SK-N-SH (cell line): ENCODE measurements at regions not wholly inside any gene's neighbourhood (a gene's known extent, or its start where the extent isn't known, plus 50 kb on each side); places are given as distances from the start of the nearest gene placed in this dataset.
"Not testable (repeated sequence)": the region's sequence is repeated elsewhere in the genome, so short reads cannot be mapped to it uniquely, and the experiment has no call there.

ENCODE experiments used
- CTCF ChIA-PET: fragments of 300-600, 350-600 bp; formaldehyde crosslinking; extraction: SDS; loops from one replicate; lab custom pipeline; 2021; lab: Yijun Ruan, JAX
- POLR2A ChIA-PET: fragments of 350-600 bp; sonication (Branson Sonifier 250); formaldehyde crosslinking; extraction: SDS; loops from one replicate; lab custom pipeline; 2020; ENCODE audit warnings: antibody characterized with exemption, inconsistent platforms; lab: Yijun Ruan, JAX
- DNase-seq: peaks from one replicate; pipeline ENCODE4 v3.0.0; 2012
- H2AFZ ChIP-seq: fragments of 200-600 bp; sonication (generic); 2 replicates; pipeline ENCODE4 v1.8.1; 2016; ENCODE audit warnings: antibody characterized with exemption, mild to moderate bottlenecking, low read depth
- H3F3A ChIP-seq: fragments of 200-600 bp; sonication (generic); replicated peaks from 2 replicates; pipeline ENCODE3; 2016; ENCODE audit warnings: antibody characterized with exemption, mild to moderate bottlenecking; ENCODE audit not compliant: insufficient read depth
- H3K27ac ChIP-seq, 2 experiments: fragments of 200-500 bp in 1 of 2; fragments of 200-600 bp in 1 of 2; sonication (Bioruptor generic) in 1 of 2; sonication (generic), shearing (Covaris generic) in 1 of 2; 2 replicates each; pipeline versions ENCODE4 v1.5.1 to v1.6.1; 2014 to 2016; ENCODE audit warnings: low read depth in 2 of 2, inconsistent platforms in 1 of 2, low read length in 1 of 2, mild to moderate bottlenecking in 1 of 2, mixed read lengths in 1 of 2
- H3K27me3 ChIP-seq: fragments of 200-600 bp; sonication (generic), shearing (Covaris generic); 2 replicates; pipeline ENCODE4 v1.6.1; 2016; ENCODE audit warnings: mixed run types; ENCODE audit not compliant: insufficient read depth
- H3K36me3 ChIP-seq, 2 experiments: fragments of 200-500 bp in 1 of 2; fragments of 200-600 bp in 1 of 2; sonication (Bioruptor generic) in 1 of 2; sonication (generic) in 1 of 2; replicated peaks in 1 of 2; 2 replicates each; pipeline versions ENCODE3 to v1.5.1; 2014 to 2016; ENCODE audit warnings: low read length in 1 of 2, mild to moderate bottlenecking in 1 of 2; ENCODE audit not compliant: insufficient read depth in 2 of 2, control insufficient read depth in 1 of 2
- H3K4me1 ChIP-seq, 2 experiments: fragments of 200-500 bp in 1 of 2; fragments of 200-600 bp in 1 of 2; sonication (Bioruptor generic) in 1 of 2; sonication (generic), shearing (Covaris generic) in 1 of 2; 2 replicates each; pipeline versions ENCODE4 v1.5.1 to v1.6.1; 2014 to 2016; ENCODE audit warnings: low read depth in 1 of 2, low read length in 1 of 2, mixed run types in 1 of 2; ENCODE audit not compliant: insufficient read depth in 2 of 2, control insufficient read depth in 1 of 2
- H3K4me2 ChIP-seq: fragments of 200-600 bp; sonication (generic), shearing (Covaris generic); 2 replicates; pipeline ENCODE4 v1.6.1; 2017; ENCODE audit warnings: mixed run types
- H3K4me3 ChIP-seq, 2 experiments: fragments of 200-500 bp in 1 of 2; fragments of 200-600 bp in 1 of 2; sonication (Bioruptor generic) in 1 of 2; sonication (generic), shearing (Covaris generic) in 1 of 2; 2 replicates each; pipeline versions ENCODE4 v1.5.1 to v1.8.1; 2014 to 2016; ENCODE audit warnings: low read depth in 2 of 2, inconsistent platforms in 1 of 2, low read length in 1 of 2, mild to moderate bottlenecking in 1 of 2, mixed read lengths in 1 of 2, moderate library complexity in 1 of 2
- H3K79me2 ChIP-seq: fragments of 200-600 bp; sonication (generic); 2 replicates; pipeline ENCODE4 v1.8.1; 2017; ENCODE audit warnings: mild to moderate bottlenecking; ENCODE audit not compliant: insufficient read depth
- H3K9ac ChIP-seq: fragments of 200-600 bp; sonication (generic); 2 replicates; pipeline ENCODE4 v1.6.1; 2017; ENCODE audit warnings: mixed run types
- H3K9me2 ChIP-seq: fragments of 200-600 bp; sonication (generic); 2 replicates; pipeline ENCODE4 v1.6.1; 2017; ENCODE audit warnings: mixed run types
- H3K9me3 ChIP-seq: fragments of 200-600 bp; sonication (generic); 2 replicates; pipeline ENCODE4 v1.6.1; 2017; ENCODE audit warnings: mixed run types, mild to moderate bottlenecking, moderate library complexity
- H4K20me1 ChIP-seq: fragments of 200-600 bp; sonication (generic); 2 replicates; pipeline ENCODE4 v1.6.1; 2017; ENCODE audit warnings: mild to moderate bottlenecking, mixed run types; ENCODE audit not compliant: insufficient read depth
- CTCF ChIP-seq: fragments of 200-600 bp; sonication (generic); IDR thresholded peaks from 2 replicates; pipeline ENCODE4 v1.6.1; 2017; ENCODE audit warnings: antibody characterized with exemption, mild to moderate bottlenecking, moderate library complexity
- ELF1 ChIP-seq: IDR thresholded peaks from 2 replicates; pipeline ENCODE4 v1.4.0; 2012
- FOXJ3 ChIP-seq: sonication (generic); formaldehyde crosslinking; IDR thresholded peaks from 2 replicates; pipeline ENCODE4 v1.5.1; 2020; ENCODE audit warnings: mild to moderate bottlenecking, missing genetic modification reagents
- FOXM1 ChIP-seq: IDR thresholded peaks from 2 replicates; pipeline ENCODE4 v1.4.0; 2012; ENCODE audit warnings: low read depth, mild to moderate bottlenecking
- GABPA ChIP-seq: IDR thresholded peaks from 2 replicates; pipeline ENCODE4 v1.4.0; 2012; ENCODE audit warnings: low read depth, mild to moderate bottlenecking
- IRF3 ChIP-seq: fragments of 150-350 bp; IDR thresholded peaks from 2 replicates; pipeline ENCODE4 v1.6.1; 2016; ENCODE audit warnings: mild to moderate bottlenecking, low read depth, low read length
- MEF2A ChIP-seq: IDR thresholded peaks from 2 replicates; pipeline ENCODE4 v1.4.0; 2012; ENCODE audit warnings: low read depth, borderline replicate concordance
- MXI1 ChIP-seq: IDR thresholded peaks from 2 replicates; pipeline ENCODE4 v1.6.1; 2012; ENCODE audit warnings: mild to moderate bottlenecking, low read depth, low read length, improper control_type of control experiment
- RCOR1 ChIP-seq: fragments of 150-350 bp; IDR thresholded peaks from 2 replicates; pipeline ENCODE4 v1.6.1; 2017; ENCODE audit warnings: antibody characterized with exemption, low read length
- RFX5 ChIP-seq: IDR thresholded peaks from 2 replicates; pipeline ENCODE4 v1.6.1; 2012; ENCODE audit warnings: mild to moderate bottlenecking, improper control_type of control experiment, low read length
- RXRA ChIP-seq: IDR thresholded peaks from 2 replicates; pipeline ENCODE4 v1.4.0; 2012; ENCODE audit warnings: low read depth, mild to moderate bottlenecking, borderline replicate concordance
- TAF1 ChIP-seq: IDR thresholded peaks from 2 replicates; pipeline ENCODE4 v1.6.1; 2012; ENCODE audit warnings: low read depth, mild to moderate bottlenecking, low read length, moderate library complexity, borderline replicate concordance
- YY1 ChIP-seq: IDR thresholded peaks from 2 replicates; pipeline ENCODE4 v1.4.0; 2012; ENCODE audit warnings: low read depth, mild to moderate bottlenecking
- ZBTB33 ChIP-seq: IDR thresholded peaks from 2 replicates; pipeline ENCODE4 v1.4.0; 2012; ENCODE audit warnings: low read depth, borderline replicate concordance
- WGBS: methylation state at CpG from one replicate; pipeline ENCODE4 v1.1.6; 2017; ENCODE audit warnings: low lambda C conversion rate; 5-methylcytosine and 5-hydroxymethylcytosine counted together

GRCh38 chr3:63740116-63740515 is 79.0 kb upstream of the C3orf49 start:
- Histone ChIP-seq H3K4me3 (no peak overlapping the region), H3K4me2 (no peak overlapping the region), H3K9me2 (no peaks in the 10 kb centered on the region), H4K20me1 (no peaks in the 10 kb centered on the region), H3K9me3 (no peaks in the 10 kb centered on the region), H3K27ac (no peak overlapping the region), H3K4me1 (no peaks in the 10 kb centered on the region), H3K27me3 (no peaks in the 10 kb centered on the region), H3K9ac (no peak overlapping the region)
- ChIA-PET CTCF (no interaction called here), POLR2A (no interaction called here)
- TF ChIP-seq MEF2A (no peak), IRF3 (no peak), CTCF (no peak), ELF1 (no peak), FOXM1 (no peak), TAF1 (no peak), GABPA (no peak), RXRA (no peak), ZBTB33 (no peak), MXI1 (no peak), RFX5 (no peak), FOXJ3 (CRISPR knock-in tag) (no peak), YY1 (no peak), RCOR1 (no peak)
- TF ChIP-seq, all 33 proteins: peak for 0
- DNase-seq = no peak
- H3K79me2 ChIP-seq = no peaks in the 10 kb centered on the region
- H3F3A ChIP-seq = no peaks in the 10 kb centered on the region
- H2AFZ ChIP-seq = no peak overlapping the region
- H3K36me3 ChIP-seq = no peaks in the 10 kb centered on the region

- H2AFZ ChIP-seq, H3K4me3 ChIP-seq, H3K27ac ChIP-seq, H3K4me2 ChIP-seq, H3K9me3 ChIP-seq, POLR2A ChIA-PET, H3K9ac ChIP-seq, H3K9me2 ChIP-seq, H4K20me1 ChIP-seq, H3K27me3 ChIP-seq, H3K4me1 ChIP-seq, H3K36me3 ChIP-seq, CTCF ChIA-PET, DNase-seq, H3F3A ChIP-seq, H3K79me2 ChIP-seq: not testable (repeated sequence)
- 56% methylated on average over 1 of the region's 1 CpG for WGBS
These were observed 74.4 kb upstream of the C3orf49 start for GRCh38 chr3:63744693-63745092.
